B cell (primary cell): ENCODE measurements at regions not wholly inside any gene's neighbourhood (a gene's known extent, or its start where the extent isn't known, plus 50 kb on each side); places are given as distances from the start of the nearest gene placed in this dataset.

Experiments used
- ATAC-seq: fragments of 200-7000 bp; cut with Tn5 transposase; one replicate; pipeline ENCODE4 v1.10.0; 2021; ENCODE audit warnings: low read depth, mild to moderate bottlenecking, moderate number of reproducible peaks, moderate library complexity
- CTCF ChIA-PET: fragments of 350-600 bp; sonication (Branson Sonifier 250); formaldehyde crosslinking; loops from one replicate; lab custom pipeline; 2021; ENCODE audit warnings: antibody characterized with exemption, inconsistent platforms; lab: Charles Lee
- POLR2A ChIA-PET: fragments of 350-600 bp; sonication (Branson Sonifier 250); formaldehyde crosslinking; loops from one replicate; lab custom pipeline; 2021; ENCODE audit warnings: antibody characterized with exemption; lab: Charles Lee
- DNase-seq: peaks from one replicate; pipeline ENCODE4 v3.0.0; 2013
- H2AFZ ChIP-seq: 2 replicates; pipeline ENCODE4 v1.6.1; 2012; ENCODE audit warnings: mild to moderate bottlenecking, low read depth, low read length; ENCODE audit not compliant: insufficient read depth, poor library complexity, severe bottlenecking
- H3K27ac ChIP-seq, 2 donors: 1 replicate in 1 of 2; 2 replicates in 1 of 2; pipeline ENCODE4 v1.5.1; 2012 to 2013; ENCODE audit warnings: low read length in 2 of 2, mild to moderate bottlenecking in 2 of 2, moderate library complexity in 1 of 2
- H3K27me3 ChIP-seq, 4 experiments: fragments of 200-600 bp in 1 of 4; sonication (generic) in 1 of 4; replicated peaks in 1 of 4; 1 replicate in 2 of 4; 2 replicates in 2 of 4; pipeline versions ENCODE4 v1.6.1 to v1.7.0; 2013 to 2016; ENCODE audit warnings: low read length in 3 of 4, mild to moderate bottlenecking in 2 of 4, mixed read lengths in 1 of 4, moderate library complexity in 1 of 4; ENCODE audit not compliant: insufficient read depth in 4 of 4, control insufficient read depth in 3 of 4; ENCODE audit errors: control extremely low read depth in 1 of 4
- H3K36me3 ChIP-seq, 2 experiments: replicated peaks in 1 of 2; 1 replicate in 1 of 2; 2 replicates in 1 of 2; pipeline versions ENCODE4 v1.6.1 to v1.7.1; 2013; ENCODE audit warnings: low read length in 1 of 2; ENCODE audit not compliant: insufficient read depth in 2 of 2, control insufficient read depth in 1 of 2; ENCODE audit errors: control extremely low read depth in 1 of 2, extremely low read depth in 1 of 2
- H3K4me1 ChIP-seq, 2 donors: fragments of 200-600 bp in 1 of 2; sonication (generic) in 1 of 2; 1 replicate in 1 of 2; 2 replicates in 1 of 2; pipeline versions ENCODE4 v1.5.1 to v1.6.1; 2013 to 2017; ENCODE audit warnings: low read length in 2 of 2; ENCODE audit not compliant: control insufficient read depth in 2 of 2, insufficient read depth in 2 of 2
- H3K4me2 ChIP-seq: replicated peaks from 2 replicates; pipeline ENCODE3; 2012; ENCODE audit warnings: mild to moderate bottlenecking, low read depth, low read length; ENCODE audit not compliant: poor library complexity, severe bottlenecking
- H3K4me3 ChIP-seq, 5 experiments: fragments of 200-600 bp in 1 of 5; sonication (generic) in 1 of 5; 1 replicate in 3 of 5; 2 replicates in 2 of 5; pipeline versions ENCODE4 v1.5.1 to v1.7.0; 2011 to 2016; ENCODE audit warnings: low read length in 4 of 5, mild to moderate bottlenecking in 4 of 5, low read depth in 2 of 5, control low read depth in 1 of 5, moderate library complexity in 1 of 5; ENCODE audit not compliant: insufficient read depth in 1 of 5; ENCODE audit errors: control extremely low read depth in 1 of 5, extremely low read depth in 1 of 5
- H3K79me2 ChIP-seq: fragments of 200-600 bp; sonication (generic); one replicate; pipeline ENCODE4 v1.6.0; 2016; ENCODE audit warnings: low read length; ENCODE audit not compliant: control insufficient read depth, insufficient read depth
- H3K9ac ChIP-seq: fragments of 200-600 bp; sonication (generic); 2 replicates; pipeline ENCODE4 v1.6.1; 2017; ENCODE audit warnings: mild to moderate bottlenecking, low read length, moderate library complexity
- H3K9me3 ChIP-seq, 3 donors: one replicate each; pipeline versions ENCODE4 v1.6.1 to v1.7.1; 2013; ENCODE audit warnings: low read length in 2 of 3; ENCODE audit not compliant: control insufficient read depth in 2 of 3, insufficient read depth in 1 of 3; ENCODE audit errors: control extremely low read depth in 1 of 3
- H4K20me1 ChIP-seq: 2 replicates; pipeline ENCODE4 v1.6.0; 2012; ENCODE audit warnings: mild to moderate bottlenecking, low read length; ENCODE audit not compliant: insufficient read depth, control insufficient read depth, poor library complexity, severe bottlenecking
- H3K27ac Mint-ChIP-seq: one replicate; pipeline ENCODE4 v1.8.0; 2021; ENCODE audit warnings: mixed read lengths
- H3K27me3 Mint-ChIP-seq: one replicate; pipeline ENCODE4 v1.8.0; 2021; ENCODE audit warnings: mixed read lengths
- H3K4me1 Mint-ChIP-seq: one replicate; pipeline ENCODE4 v1.8.0; 2021; ENCODE audit warnings: mixed read lengths
- H3K4me3 Mint-ChIP-seq: one replicate; pipeline ENCODE4 v1.8.0; 2021; ENCODE audit warnings: mixed read lengths
- H3K9me3 Mint-ChIP-seq: one replicate; pipeline ENCODE4 v1.8.0; 2022; ENCODE audit warnings: mixed read lengths; ENCODE audit not compliant: insufficient read depth
- CTCF ChIP-seq: fragments of 200-600 bp; IDR thresholded peaks from one replicate; pipeline ENCODE4 v1.8.0; 2022; ENCODE audit warnings: antibody characterized with exemption, mild to moderate bottlenecking
- EZH2 ChIP-seq: IDR thresholded peaks from 2 replicates; pipeline ENCODE4 v1.6.1; 2012; ENCODE audit warnings: borderline replicate concordance, low read depth, mild to moderate bottlenecking, moderate library complexity, low read length; ENCODE audit not compliant: insufficient read depth, poor library complexity, severe bottlenecking
- WGBS: methylation state at CpG from one replicate; pipeline ENCODE4 v1.1.5; 2013; ENCODE audit warnings: missing lambda C conversion rate; ENCODE audit not compliant: insufficient coverage; 5-methylcytosine and 5-hydroxymethylcytosine counted together
- intact Hi-C: fragments of 100-400 bp; cut with micrococcal nuclease; formaldehyde crosslinking; loops from one replicate; pipeline ENCODE4 v1.10.0; 2022

- ATAC-seq (no peak), DNase-seq (no peak)
- TF ChIP-seq EZH2 (no peak), CTCF (no peak)
- CTCF ChIA-PET = no interaction called here
- H3K27me3 Mint-ChIP-seq = peaks cover 27% of the 10 kb centered on the region
- no peak overlapping the region for H3K27ac Mint-ChIP-seq
- H3K9me3 ChIP-seq = no peaks in the 10 kb centered on the region
- no peak overlapping the region for H2AFZ ChIP-seq
- WGBS = 26% methylated on average over 4 of the region's 5 CpGs
- no peaks in the 10 kb centered on the region for H3K79me2 ChIP-seq
- no peaks in the 10 kb centered on the region for H4K20me1 ChIP-seq
- H3K27me3 ChIP-seq = peaks cover 0 to 15% (median 10%) of the 10 kb centered on the region in 4 experiments
- no peak overlapping the region for H3K4me3 ChIP-seq
- H3K4me2 ChIP-seq = no peak overlapping the region
- H3K4me1 ChIP-seq = no peaks in the 10 kb centered on the region
- no peak overlapping the region for H3K9ac ChIP-seq
- intact Hi-C loops = no loop called here
- POLR2A ChIA-PET = no interaction called here
- no peaks in the 10 kb centered on the region for H3K4me1 Mint-ChIP-seq
- H3K9me3 Mint-ChIP-seq = peaks cover 2% of the 10 kb centered on the region
- no peak overlapping the region for H3K4me3 Mint-ChIP-seq
- H3K27ac ChIP-seq = no peak overlapping the region
- H3K36me3 ChIP-seq = no peaks in the 10 kb centered on the region
These were observed 103.6 kb downstream of the BOD1 start for GRCh38 chr5:173512637-173513435.

- ATAC-seq = no peak
- CTCF ChIA-PET = no interaction called here
These were observed 107.4 kb downstream of the BOD1 start for GRCh38 chr5:173509060-173509459.

More at GRCh38 chr5:173509060-173509459, 107.4 kb downstream of the BOD1 start:
- Mint-ChIP-seq H3K4me3 (no peak overlapping the region), H3K9me3 (no peaks in the 10 kb centered on the region), H3K4me1 (no peaks in the 10 kb centered on the region), H3K27me3 (peaks cover 18% of the 10 kb centered on the region), H3K27ac (no peak overlapping the region)
- no peak for DNase-seq
- no peak overlapping the region for H3K27ac ChIP-seq
- POLR2A ChIA-PET = no interaction called here
- no peak overlapping the region for H2AFZ ChIP-seq
- H3K4me2 ChIP-seq = no peak overlapping the region
- no peaks in the 10 kb centered on the region for H4K20me1 ChIP-seq
- intact Hi-C loops = no loop called here
- no peak overlapping the region for H3K9ac ChIP-seq
- TF ChIP-seq CTCF = no peak
- no peak for TF ChIP-seq EZH2
- no CpG with 5 or more reads among the region's 3 CpGs for WGBS
- H3K4me1 ChIP-seq = no peaks in the 10 kb centered on the region
- H3K9me3 ChIP-seq = peaks cover 0 to 8% (median 5%) of the 10 kb centered on the region in 3 donors
- peaks cover 0 to 15% (median 7%) of the 10 kb centered on the region in 4 experiments for H3K27me3 ChIP-seq
- H3K79me2 ChIP-seq = no peaks in the 10 kb centered on the region
- H3K4me3 ChIP-seq = no peak overlapping the region
- no peaks in the 10 kb centered on the region for H3K36me3 ChIP-seq
